AG04450 (cell line): ENCODE measurements at regions not wholly inside any gene's neighbourhood (a gene's known extent, or its start where the extent isn't known, plus 50 kb on each side); places are given as distances from the start of the nearest gene placed in this dataset.
"Not testable (repeated sequence)": the region's sequence is repeated elsewhere in the genome, so short reads cannot be mapped to it uniquely, and the experiment has no call there.

Experiments used
- CTCF ChIA-PET: fragments of 300-600, 350-600 bp; formaldehyde crosslinking; extraction: SDS; loops from one replicate; lab custom pipeline; 2022; ENCODE audit warnings: antibody characterized with exemption, inconsistent platforms; lab: Charles Lee
- POLR2A ChIA-PET: fragments of 350-600 bp; formaldehyde crosslinking; extraction: SDS; loops from one replicate; lab custom pipeline; 2021; ENCODE audit warnings: antibody characterized with exemption, inconsistent platforms; lab: Yijun Ruan, JAX
- DNase-seq: peaks from one replicate; pipeline ENCODE4 v3.0.0-alpha.2; 2011; ENCODE audit warnings: low read depth, low spot score
- H3K27ac ChIP-seq: one replicate; pipeline ENCODE4 v1.5.1; 2012; ENCODE audit warnings: low read depth, low read length, control low read depth
- H3K27me3 ChIP-seq: one replicate; pipeline ENCODE4 v1.6.0; 2012; ENCODE audit warnings: low read length; ENCODE audit not compliant: control insufficient read depth, insufficient read depth
- H3K4me3 ChIP-seq: 2 replicates; pipeline ENCODE4 v1.5.1; 2011; ENCODE audit warnings: mild to moderate bottlenecking, low read depth, low read length, control low read depth
- H3K9me3 ChIP-seq: 2 replicates; pipeline ENCODE4 v1.5.1; 2012; ENCODE audit warnings: low read length; ENCODE audit not compliant: control insufficient read depth, insufficient read depth
- TF ChIP-seq, protein P1 (sequence below): IDR thresholded peaks from 2 replicates; pipeline ENCODE4 v1.5.1; 2011; ENCODE audit warnings: low read depth, low read length, control low read depth, inconsistent platforms

DNA sequence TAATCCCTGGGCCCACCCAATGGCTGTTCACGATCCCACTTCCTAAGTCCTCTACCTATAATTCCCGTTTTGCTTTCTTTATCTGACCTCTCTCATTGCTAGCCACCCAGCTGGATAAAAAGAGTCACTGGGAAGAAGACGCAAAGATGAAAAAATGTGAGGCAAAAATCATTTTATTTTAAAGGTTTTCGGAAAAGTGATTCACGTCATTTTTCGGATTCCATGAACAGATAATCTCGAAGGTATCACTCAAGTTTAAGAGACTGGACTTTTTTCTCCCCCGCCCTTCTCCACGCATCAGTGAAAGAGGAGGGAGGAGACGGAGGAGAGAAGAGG is 266.6 kb downstream of the CGGBP1 start:
- Histone ChIP-seq H3K27ac (no peak overlapping the region), H3K9me3 (peaks cover 9% of the 10 kb centered on the region; the same call in 1 of the 2 replicates), H3K4me3 (no peak overlapping the region), H3K27me3 (peaks cover 2% of the 10 kb centered on the region)
- ChIA-PET CTCF (no interaction called here), POLR2A (no interaction called here)
- TF ChIP-seq, protein P1, sequence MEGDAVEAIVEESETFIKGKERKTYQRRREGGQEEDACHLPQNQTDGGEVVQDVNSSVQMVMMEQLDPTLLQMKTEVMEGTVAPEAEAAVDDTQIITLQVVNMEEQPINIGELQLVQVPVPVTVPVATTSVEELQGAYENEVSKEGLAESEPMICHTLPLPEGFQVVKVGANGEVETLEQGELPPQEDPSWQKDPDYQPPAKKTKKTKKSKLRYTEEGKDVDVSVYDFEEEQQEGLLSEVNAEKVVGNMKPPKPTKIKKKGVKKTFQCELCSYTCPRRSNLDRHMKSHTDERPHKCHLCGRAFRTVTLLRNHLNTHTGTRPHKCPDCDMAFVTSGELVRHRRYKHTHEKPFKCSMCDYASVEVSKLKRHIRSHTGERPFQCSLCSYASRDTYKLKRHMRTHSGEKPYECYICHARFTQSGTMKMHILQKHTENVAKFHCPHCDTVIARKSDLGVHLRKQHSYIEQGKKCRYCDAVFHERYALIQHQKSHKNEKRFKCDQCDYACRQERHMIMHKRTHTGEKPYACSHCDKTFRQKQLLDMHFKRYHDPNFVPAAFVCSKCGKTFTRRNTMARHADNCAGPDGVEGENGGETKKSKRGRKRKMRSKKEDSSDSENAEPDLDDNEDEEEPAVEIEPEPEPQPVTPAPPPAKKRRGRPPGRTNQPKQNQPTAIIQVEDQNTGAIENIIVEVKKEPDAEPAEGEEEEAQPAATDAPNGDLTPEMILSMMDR: no peak
- no peak for DNase-seq

DNA sequence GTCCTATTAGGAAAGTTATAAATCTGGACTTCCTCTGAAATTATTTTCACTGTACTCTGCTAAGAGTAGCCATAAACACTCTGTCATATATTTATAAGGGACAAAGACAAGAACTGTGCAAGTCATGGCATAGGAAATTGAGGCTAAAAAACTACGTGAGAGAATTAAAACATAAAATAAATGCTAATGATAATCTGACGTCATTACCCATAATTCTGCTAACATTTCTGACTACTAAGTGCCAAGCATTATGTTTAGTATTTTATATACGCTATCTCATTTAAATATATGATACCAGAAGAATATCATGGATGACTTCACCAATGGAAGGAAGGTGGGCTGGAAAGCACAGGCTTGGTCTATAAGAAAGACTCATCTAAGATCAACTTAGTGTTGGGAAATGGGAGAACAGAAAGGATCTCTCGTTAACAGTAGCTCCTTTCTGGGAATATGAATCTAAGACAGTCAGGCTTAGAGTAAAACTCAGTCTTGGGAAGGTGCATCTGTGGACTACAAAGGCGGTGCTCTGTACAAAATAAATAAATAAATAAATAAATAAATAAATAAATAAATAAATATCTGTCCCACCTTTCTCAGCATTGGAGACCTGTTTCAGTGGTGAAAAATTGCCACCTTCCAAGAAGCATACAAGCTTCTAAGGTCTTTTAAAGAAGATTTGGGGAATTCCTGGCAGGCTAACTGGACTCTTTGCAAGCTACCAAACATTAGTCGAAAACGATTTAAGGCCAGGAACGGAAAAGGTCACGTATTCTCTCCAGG is 267.4 kb downstream of the CGGBP1 start:
- ChIA-PET POLR2A (no interaction called here), CTCF (no interaction called here)
- Histone ChIP-seq H3K4me3 (no peak overlapping the region), H3K27ac (no peak overlapping the region), H3K27me3 (peaks cover 2% of the 10 kb centered on the region), H3K9me3 (peaks cover 9% of the 10 kb centered on the region; the same call in 1 of the 2 replicates)
- DNase-seq: no peak
- TF ChIP-seq, protein P1: no peak

DNA sequence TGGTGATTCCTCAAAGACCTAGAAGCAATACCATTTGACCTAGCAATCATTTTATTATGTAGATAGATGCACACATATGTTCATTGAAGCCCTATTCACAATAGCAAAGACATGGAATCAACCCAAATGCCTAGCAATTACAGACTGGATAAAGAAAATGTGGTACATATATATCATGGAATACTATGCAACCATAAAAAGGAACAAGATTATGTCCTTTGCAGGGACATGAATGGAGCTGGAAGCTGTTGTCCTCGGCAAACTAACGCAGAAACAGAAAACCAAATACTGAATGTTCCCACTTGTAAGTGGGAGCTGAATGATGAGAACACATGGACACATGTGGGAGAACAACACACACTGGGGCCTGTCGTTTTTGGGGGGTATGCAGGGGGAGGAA is 269.8 kb downstream of the CGGBP1 start:
- H3K9me3 ChIP-seq, CTCF ChIA-PET, H3K4me3 ChIP-seq, POLR2A ChIA-PET, H3K27me3 ChIP-seq, DNase-seq, H3K27ac ChIP-seq: not testable (repeated sequence)

DNA sequence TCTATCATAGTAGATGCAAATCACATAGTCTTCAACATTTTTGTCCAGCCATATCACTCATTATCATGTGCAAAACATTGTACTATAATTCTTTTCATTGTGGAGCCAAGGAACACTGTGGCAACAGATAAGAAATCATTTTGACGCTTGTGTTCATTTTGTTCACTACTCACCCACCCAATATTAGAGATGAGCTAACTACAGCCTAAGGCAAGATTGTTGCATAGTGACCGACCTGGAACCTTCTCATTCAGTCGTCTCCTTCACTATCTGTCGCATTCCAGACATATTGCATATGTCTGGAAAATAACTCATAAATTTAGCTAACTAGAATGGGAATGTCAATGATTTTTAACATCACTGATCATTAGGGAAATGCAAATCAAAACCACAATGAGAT is 270.3 kb downstream of the CGGBP1 start:
- no peak overlapping the region for H3K4me3 ChIP-seq
- no peak overlapping the region for H3K27ac ChIP-seq
- H3K27me3 ChIP-seq: peaks cover 2% of the 10 kb centered on the region
- no peak for DNase-seq
- peaks cover 9% of the 10 kb centered on the region; the same call in 1 of the 2 replicates for H3K9me3 ChIP-seq
- TF ChIP-seq, protein P1: no peak
- ChIA-PET CTCF (no interaction called here), POLR2A (no interaction called here)

DNA sequence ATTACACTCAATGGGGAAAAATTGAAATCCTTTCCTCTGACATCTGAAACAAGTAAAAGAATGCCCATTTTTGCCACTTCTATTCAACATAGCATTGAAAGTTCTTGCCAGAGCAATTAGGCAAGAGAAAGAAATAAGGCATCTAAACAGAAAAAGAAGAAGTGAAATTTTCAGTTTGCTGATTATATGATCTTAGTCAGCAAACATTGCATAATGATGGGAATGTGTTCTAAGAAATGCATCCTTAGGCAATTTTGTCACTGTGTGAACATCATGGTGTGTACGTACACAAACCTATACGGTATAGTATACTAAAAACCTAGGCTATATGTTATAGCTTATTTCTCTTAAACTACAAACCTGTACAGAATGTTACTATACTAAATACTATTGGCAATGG is 278.0 kb downstream of the CGGBP1 start:
- POLR2A ChIA-PET: no interaction called here
- no peaks in the 10 kb centered on the region for H3K27me3 ChIP-seq
- H3K4me3 ChIP-seq: no peak overlapping the region
- H3K27ac ChIP-seq: no peak overlapping the region
- H3K9me3 ChIP-seq: no peaks in the 10 kb centered on the region
- TF ChIP-seq, protein P1: no peak
- CTCF ChIA-PET: no interaction called here
- DNase-seq: no peak
